ENCODE measurements at regions not wholly inside any gene's neighbourhood (a gene's known extent, or its start where the extent isn't known, plus 50 kb on each side); places are given as distances from the start of the nearest gene placed in this dataset.

DNA sequence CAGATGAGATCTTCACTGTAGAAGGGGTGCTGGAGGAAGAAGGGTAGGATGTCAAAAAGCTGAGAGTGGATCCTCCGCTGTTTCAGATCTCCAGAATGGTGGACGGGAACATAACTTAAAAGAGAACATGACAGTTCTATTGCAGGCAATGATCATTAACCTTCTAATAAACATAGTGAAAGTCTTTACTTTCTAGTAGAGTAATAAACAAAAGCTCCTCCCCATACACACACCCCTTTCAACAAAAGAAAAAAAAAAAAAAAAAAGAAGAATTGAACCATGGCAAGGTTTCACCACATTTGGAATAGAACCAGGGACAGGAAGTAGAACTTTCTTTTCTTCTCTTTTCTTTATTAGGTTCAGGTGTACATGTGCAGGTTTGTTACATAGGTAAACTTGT lies 768.1 kb upstream of the RIOK2 start:
- no peaks in the 10 kb centered on the region for H3K27me3 ChIP-seq
- H3K9me3 ChIP-seq = no peaks in the 10 kb centered on the region
- no peaks in the 10 kb centered on the region for H3K36me3 ChIP-seq
- no peak overlapping the region for H3K27ac ChIP-seq
- intact Hi-C loops (cut with DNase I) = no loop called here
- DNase-seq = no peak
- no peak for ATAC-seq
- no peak overlapping the region for H3K4me3 ChIP-seq
- TF ChIP-seq, protein P1, sequence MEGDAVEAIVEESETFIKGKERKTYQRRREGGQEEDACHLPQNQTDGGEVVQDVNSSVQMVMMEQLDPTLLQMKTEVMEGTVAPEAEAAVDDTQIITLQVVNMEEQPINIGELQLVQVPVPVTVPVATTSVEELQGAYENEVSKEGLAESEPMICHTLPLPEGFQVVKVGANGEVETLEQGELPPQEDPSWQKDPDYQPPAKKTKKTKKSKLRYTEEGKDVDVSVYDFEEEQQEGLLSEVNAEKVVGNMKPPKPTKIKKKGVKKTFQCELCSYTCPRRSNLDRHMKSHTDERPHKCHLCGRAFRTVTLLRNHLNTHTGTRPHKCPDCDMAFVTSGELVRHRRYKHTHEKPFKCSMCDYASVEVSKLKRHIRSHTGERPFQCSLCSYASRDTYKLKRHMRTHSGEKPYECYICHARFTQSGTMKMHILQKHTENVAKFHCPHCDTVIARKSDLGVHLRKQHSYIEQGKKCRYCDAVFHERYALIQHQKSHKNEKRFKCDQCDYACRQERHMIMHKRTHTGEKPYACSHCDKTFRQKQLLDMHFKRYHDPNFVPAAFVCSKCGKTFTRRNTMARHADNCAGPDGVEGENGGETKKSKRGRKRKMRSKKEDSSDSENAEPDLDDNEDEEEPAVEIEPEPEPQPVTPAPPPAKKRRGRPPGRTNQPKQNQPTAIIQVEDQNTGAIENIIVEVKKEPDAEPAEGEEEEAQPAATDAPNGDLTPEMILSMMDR (IDR thresholded peaks at IDR 0.05) = no peak
- no peaks in the 10 kb centered on the region for H3K4me1 ChIP-seq

DNA sequence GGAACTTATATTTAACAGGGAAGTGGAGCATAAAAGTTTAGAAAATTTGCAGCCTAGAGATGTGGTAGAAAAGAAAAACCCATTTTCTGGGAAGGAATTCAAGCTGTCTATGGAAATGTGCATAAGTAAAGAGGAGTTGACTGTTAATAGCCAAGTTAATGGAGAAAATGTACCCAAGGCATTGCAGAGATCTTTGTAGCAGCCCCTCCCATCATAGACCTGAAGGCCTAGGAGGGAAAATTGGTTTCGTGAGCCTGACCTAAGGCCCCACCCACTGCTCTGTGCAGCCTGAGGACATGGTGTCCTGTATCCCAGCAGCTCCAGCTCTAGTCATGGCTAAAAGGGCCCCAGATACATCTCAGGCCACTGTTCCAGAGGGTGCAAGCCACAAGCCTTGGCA lies 772.4 kb upstream of the RIOK2 start:
- no peaks in the 10 kb centered on the region for H3K27me3 ChIP-seq
- no peak for DNase-seq
- TF ChIP-seq, protein P1 (IDR thresholded peaks at IDR 0.05) = no peak

DNA sequence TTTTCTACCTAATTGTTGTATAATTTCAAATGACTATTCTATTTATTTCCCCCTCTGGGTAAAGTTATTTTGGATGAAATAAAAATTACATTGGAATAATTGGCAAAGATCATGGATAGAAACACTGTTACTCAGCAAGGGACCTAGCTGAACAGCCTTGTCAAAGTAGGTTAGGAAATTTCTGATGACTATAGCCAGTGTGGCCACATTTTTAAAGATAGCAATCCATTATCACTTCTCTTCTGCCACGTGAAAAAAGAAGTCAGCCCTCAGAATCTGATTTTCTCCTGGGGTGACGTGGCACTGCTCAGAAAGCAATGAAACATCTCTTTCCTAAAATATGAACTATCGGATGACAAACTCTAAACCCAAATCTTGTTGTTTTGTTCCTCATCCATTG lies 784.2 kb upstream of the RIOK2 start:
- intact Hi-C loops (cut with DNase I) = no loop called here
- ATAC-seq (no peak), DNase-seq (no peak)
- Histone ChIP-seq H3K9me3 (no peaks in the 10 kb centered on the region), H3K4me3 (no peak overlapping the region), H3K4me1 (no peaks in the 10 kb centered on the region), H3K27me3 (no peaks in the 10 kb centered on the region), H3K27ac (no peak overlapping the region), H3K36me3 (no peaks in the 10 kb centered on the region)
- TF ChIP-seq, protein P1 (IDR thresholded peaks at IDR 0.05) = no peak

More for the DNA sequence above, 772.4 kb upstream of the RIOK2 start:
- ATAC-seq = no peak
- H3K36me3 ChIP-seq = no peaks in the 10 kb centered on the region
- intact Hi-C loops (cut with DNase I) = no loop called here
- no peak overlapping the region for H3K27ac ChIP-seq
- no peak overlapping the region for H3K4me3 ChIP-seq
- H3K4me1 ChIP-seq = no peaks in the 10 kb centered on the region
- H3K9me3 ChIP-seq = no peaks in the 10 kb centered on the region

DNA sequence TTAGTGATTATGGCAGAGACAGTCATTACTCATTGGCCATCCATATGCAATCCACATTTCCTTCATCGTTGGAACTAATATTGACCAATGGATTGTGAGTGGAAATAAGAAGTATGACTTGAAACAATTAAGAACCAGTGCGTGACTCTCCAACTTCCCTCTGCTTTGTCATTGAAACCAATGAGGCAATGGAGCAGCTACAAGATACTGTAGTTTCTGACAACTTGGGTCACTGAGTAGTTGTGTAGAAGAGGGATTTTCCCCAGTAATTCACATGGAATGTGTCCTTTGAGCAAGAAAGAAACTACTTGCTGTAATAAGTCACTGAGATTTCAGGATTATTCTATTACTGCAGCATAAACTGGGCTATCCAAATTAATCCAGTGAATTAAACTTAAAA lies 785.3 kb upstream of the RIOK2 start:
- Histone ChIP-seq H3K4me1 (no peaks in the 10 kb centered on the region), H3K4me3 (no peak overlapping the region), H3K27ac (no peak overlapping the region), H3K9me3 (no peaks in the 10 kb centered on the region), H3K36me3 (no peaks in the 10 kb centered on the region), H3K27me3 (no peaks in the 10 kb centered on the region)
- ATAC-seq = no peak
- intact Hi-C loops (cut with DNase I) = no loop called here
- TF ChIP-seq, protein P1 (IDR thresholded peaks at IDR 0.05) = no peak
- no peak for DNase-seq

DNA sequence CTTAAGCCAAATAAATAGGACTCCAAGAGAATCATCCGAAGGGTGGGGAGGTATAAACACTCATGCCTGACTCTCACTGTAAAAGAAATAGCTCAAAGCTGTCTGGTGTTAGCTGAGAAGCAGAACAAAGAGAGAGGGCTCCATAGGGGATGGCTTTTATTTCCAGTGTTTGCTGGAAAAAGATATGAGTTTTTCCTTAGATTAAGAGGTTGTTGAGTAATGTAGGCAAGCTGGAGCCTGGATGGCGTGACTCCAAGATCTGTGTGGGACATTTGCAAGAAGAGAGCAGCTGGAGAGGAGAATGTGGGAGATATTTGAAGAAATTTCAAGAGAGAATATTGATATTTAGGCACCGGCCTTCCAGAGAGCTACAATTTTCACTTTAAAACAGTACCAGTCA lies 793.7 kb upstream of the RGMB start:
- DNase-seq = no peak
- TF ChIP-seq, protein P1 (IDR thresholded peaks at IDR 0.05) = no peak
- no peaks in the 10 kb centered on the region for H3K36me3 ChIP-seq
- H3K27ac ChIP-seq = no peak overlapping the region
- ATAC-seq = no peak
- H3K4me3 ChIP-seq = no peak overlapping the region
- intact Hi-C loops (cut with DNase I) = no loop called here
- H3K4me1 ChIP-seq = no peaks in the 10 kb centered on the region
- no peaks in the 10 kb centered on the region for H3K27me3 ChIP-seq
- no peaks in the 10 kb centered on the region for H3K9me3 ChIP-seq

DNA sequence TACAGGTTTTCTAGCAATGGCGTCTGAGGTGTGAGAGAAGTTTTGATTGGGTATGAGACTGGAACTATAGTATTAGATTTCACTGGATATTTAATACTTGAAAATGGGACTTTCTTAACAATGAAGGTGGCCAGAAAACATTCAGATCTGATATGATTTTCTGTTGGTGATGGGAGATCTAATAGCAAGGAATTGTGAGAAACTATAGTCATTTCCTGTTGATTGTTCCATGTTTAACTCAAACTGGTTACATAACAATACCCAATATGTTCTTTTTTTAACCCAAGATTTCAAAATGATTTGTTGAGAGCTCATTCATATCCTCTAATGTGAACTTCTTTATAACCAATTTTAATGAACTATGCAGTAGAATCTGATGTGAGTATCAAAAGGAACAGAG lies 793.2 kb upstream of the RGMB start:
- Histone ChIP-seq H3K4me1 (no peaks in the 10 kb centered on the region), H3K9me3 (no peaks in the 10 kb centered on the region), H3K27me3 (no peaks in the 10 kb centered on the region), H3K36me3 (no peaks in the 10 kb centered on the region), H3K4me3 (no peak overlapping the region), H3K27ac (no peak overlapping the region)
- intact Hi-C loops (cut with DNase I) = no loop called here
- TF ChIP-seq, protein P1 (IDR thresholded peaks at IDR 0.05) = no peak
- no peak for ATAC-seq
- DNase-seq = no peak

Measured in upper lobe of right lung (tissue), 1 donor.